ENCODE measurements at regions not wholly inside any gene's neighbourhood (a gene's known extent, or its start where the extent isn't known, plus 50 kb on each side); places are given as distances from the start of the nearest gene placed in this dataset.
"Not testable (repeated sequence)": the region's sequence is repeated elsewhere in the genome, so short reads cannot be mapped to it uniquely, and the experiment has no call there.

DNA sequence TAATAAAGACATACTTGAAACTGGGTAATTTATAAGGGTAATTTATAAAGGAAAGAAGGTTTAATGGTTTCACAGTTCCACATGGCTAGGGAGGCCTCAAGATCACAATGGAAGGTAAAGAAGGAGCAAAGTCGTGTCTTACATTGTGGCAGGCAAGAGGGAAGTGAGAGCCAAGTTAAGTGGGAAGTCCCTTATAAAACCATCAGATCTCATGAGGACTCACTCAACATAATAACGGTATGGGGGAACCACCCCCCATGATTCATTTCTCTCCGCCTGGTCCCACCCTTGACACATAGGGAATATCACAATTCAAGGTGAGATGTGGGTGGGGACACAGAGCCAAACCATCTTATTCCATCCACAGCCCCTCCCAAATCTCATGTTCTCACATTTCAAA lies 76.8 kb upstream of the ZNF678 start:
- Histone ChIP-seq H3K14ac (ENCODE audit: low read length in 2 of 2) (no peak overlapping the region), H3K9me3 (ENCODE audit: control insufficient read depth, low read length) (no peaks in the 10 kb centered on the region), H2AK5ac (ENCODE audit: low read length, severe bottlenecking) (no peak overlapping the region), H2AFZ (ENCODE audit: low read depth, low read length) (no peak overlapping the region), H2BK5ac (ENCODE audit: low read depth, low read length, poor library complexity, severe bottlenecking) (no peak overlapping the region), H2BK120ac (ENCODE audit: low read depth, low read length) (no peak overlapping the region), H2BK15ac (ENCODE audit: low read depth, poor library complexity, severe bottlenecking) (no peak overlapping the region), H3K23ac (ENCODE audit: low read length in 2 of 2) (no peak overlapping the region), H3K27ac (ENCODE audit: low read length, poor library complexity, severe bottlenecking) (no peak overlapping the region), H3K9ac (ENCODE audit: low read length) (no peak overlapping the region), H3K18ac (ENCODE audit: low read depth in 1 of 2, low read length in 2 of 2) (no peak overlapping the region), H3K4ac (ENCODE audit: low read depth in 1 of 2, low read length in 2 of 2) (no peak overlapping the region), H3K4me2 (ENCODE audit: low read length, poor library complexity, severe bottlenecking) (no peak overlapping the region), H4K8ac (ENCODE audit: low read length) (no peak overlapping the region), H3K79me1 (replicated peaks; ENCODE audit: low read length, poor library complexity, severe bottlenecking) (no peaks in the 10 kb centered on the region), H3K36me3 (ENCODE audit: control insufficient read depth in 1 of 2, insufficient read depth in 2 of 2, low read depth in 1 of 2, low read length in 2 of 2) (no peaks in the 10 kb centered on the region), H2BK12ac (ENCODE audit: low read length in 2 of 2) (no peak overlapping the region), H4K91ac (ENCODE audit: low read length) (no peak overlapping the region), H3K4me1 (ENCODE audit: control insufficient read depth, insufficient read depth, low read depth, low read length) (no peaks in the 10 kb centered on the region), H3K4me3 (ENCODE audit: insufficient read depth in 1 of 2, low read depth in 1 of 2, low read length in 2 of 2) (no peak overlapping the region), H3K27me3 (ENCODE audit: control insufficient read depth in 1 of 2, insufficient read depth in 1 of 2, low read length in 2 of 2) (peaks cover 12 to 26% of the 10 kb centered on the region in 2 experiments)
- 73% methylated on average over 3 of the region's 3 CpGs for WGBS
- DNase-seq = no peak

DNA sequence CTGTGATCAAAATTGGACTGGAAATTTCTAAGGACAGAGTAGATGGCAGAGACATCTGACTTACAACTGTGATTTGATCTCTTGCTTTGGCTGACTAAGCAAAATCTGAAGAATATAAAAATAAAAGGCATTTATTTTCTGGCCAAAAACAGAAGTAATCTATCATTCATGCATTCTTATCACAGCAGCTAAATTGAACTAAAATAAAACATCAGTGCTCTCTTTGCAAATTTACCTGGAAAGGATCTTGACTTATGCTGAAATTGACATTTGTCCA lies 81.4 kb upstream of the ZNF678 start:
- DNase-seq = no peak
- Histone ChIP-seq H2AK5ac (ENCODE audit: low read length, severe bottlenecking) (no peak overlapping the region), H3K4ac (ENCODE audit: low read depth in 1 of 2, low read length in 2 of 2) (no peak overlapping the region), H3K9me3 (ENCODE audit: control insufficient read depth, low read length) (no peaks in the 10 kb centered on the region), H4K8ac (ENCODE audit: low read length) (no peak overlapping the region), H3K4me3 (ENCODE audit: insufficient read depth in 1 of 2, low read depth in 1 of 2, low read length in 2 of 2) (no peak overlapping the region), H3K27ac (ENCODE audit: low read length, poor library complexity, severe bottlenecking) (no peak overlapping the region), H2BK12ac (ENCODE audit: low read length in 2 of 2) (no peak overlapping the region), H2BK5ac (ENCODE audit: low read depth, low read length, poor library complexity, severe bottlenecking) (no peak overlapping the region), H2AFZ (ENCODE audit: low read depth, low read length) (no peak overlapping the region), H3K36me3 (ENCODE audit: control insufficient read depth in 1 of 2, insufficient read depth in 2 of 2, low read depth in 1 of 2, low read length in 2 of 2) (no peaks in the 10 kb centered on the region), H2BK15ac (ENCODE audit: low read depth, poor library complexity, severe bottlenecking) (no peak overlapping the region), H3K23ac (ENCODE audit: low read length in 2 of 2) (no peak overlapping the region), H3K14ac (ENCODE audit: low read length in 2 of 2) (no peak overlapping the region), H4K91ac (ENCODE audit: low read length) (no peak overlapping the region), H3K27me3 (ENCODE audit: control insufficient read depth in 1 of 2, insufficient read depth in 1 of 2, low read length in 2 of 2) (peaks cover 13 to 26% of the 10 kb centered on the region in 2 experiments), H3K18ac (ENCODE audit: low read depth in 1 of 2, low read length in 2 of 2) (no peak overlapping the region), H3K4me2 (ENCODE audit: low read length, poor library complexity, severe bottlenecking) (no peak overlapping the region), H3K9ac (ENCODE audit: low read length) (no peak overlapping the region), H3K4me1 (ENCODE audit: control insufficient read depth, insufficient read depth, low read depth, low read length) (no peaks in the 10 kb centered on the region), H2BK120ac (ENCODE audit: low read depth, low read length) (no peak overlapping the region), H3K79me1 (replicated peaks; ENCODE audit: low read length, poor library complexity, severe bottlenecking) (no peaks in the 10 kb centered on the region)

- not testable (repeated sequence) for H4K8ac ChIP-seq (ENCODE audit: low read length); H3K27ac ChIP-seq (ENCODE audit: low read length, poor library complexity, severe bottlenecking); H3K4me2 ChIP-seq (ENCODE audit: low read length, poor library complexity, severe bottlenecking); H3K23ac ChIP-seq (ENCODE audit: low read length in 2 of 2); H3K9me3 ChIP-seq (ENCODE audit: control insufficient read depth, low read length); H2BK15ac ChIP-seq (ENCODE audit: low read depth, poor library complexity, severe bottlenecking); H3K36me3 ChIP-seq (ENCODE audit: control insufficient read depth in 1 of 2, insufficient read depth in 2 of 2, low read depth in 1 of 2, low read length in 2 of 2); H2AFZ ChIP-seq (ENCODE audit: low read depth, low read length); H2BK12ac ChIP-seq (ENCODE audit: low read length in 2 of 2); H3K79me1 ChIP-seq (replicated peaks; ENCODE audit: low read length, poor library complexity, severe bottlenecking); H2BK120ac ChIP-seq (ENCODE audit: low read depth, low read length); H3K4me1 ChIP-seq (ENCODE audit: control insufficient read depth, insufficient read depth, low read depth, low read length); H2BK5ac ChIP-seq (ENCODE audit: low read depth, low read length, poor library complexity, severe bottlenecking); H3K4ac ChIP-seq (ENCODE audit: low read depth in 1 of 2, low read length in 2 of 2); H3K9ac ChIP-seq (ENCODE audit: low read length); DNase-seq; H3K14ac ChIP-seq (ENCODE audit: low read length in 2 of 2); H2AK5ac ChIP-seq (ENCODE audit: low read length, severe bottlenecking); H3K18ac ChIP-seq (ENCODE audit: low read depth in 1 of 2, low read length in 2 of 2); H4K91ac ChIP-seq (ENCODE audit: low read length); H3K4me3 ChIP-seq (ENCODE audit: insufficient read depth in 1 of 2, low read depth in 1 of 2, low read length in 2 of 2)
- WGBS = 32% methylated on average over 5 of the region's 5 CpGs
- H3K27me3 ChIP-seq (ENCODE audit: control insufficient read depth in 1 of 2, insufficient read depth in 1 of 2, low read length in 2 of 2) = peaks cover 15 to 17% of the 10 kb centered on the region in 2 experiments
Measured at GRCh38 chr1:227474072-227474471, 89.3 kb upstream of the ZNF678 start.

- no peak overlapping the region for H2AFZ ChIP-seq (ENCODE audit: low read depth, low read length)
- H3K27me3 ChIP-seq (ENCODE audit: control insufficient read depth in 1 of 2, insufficient read depth in 1 of 2, low read length in 2 of 2) = peaks cover 15 to 20% of the 10 kb centered on the region in 2 experiments
- WGBS = 80% methylated on average over 1 of the region's 1 CpG
- H3K4me1 ChIP-seq (ENCODE audit: control insufficient read depth, insufficient read depth, low read depth, low read length) = no peaks in the 10 kb centered on the region
- no peak overlapping the region for H3K14ac ChIP-seq (ENCODE audit: low read length in 2 of 2)
- H3K79me1 ChIP-seq (replicated peaks; ENCODE audit: low read length, poor library complexity, severe bottlenecking) = no peaks in the 10 kb centered on the region
- H2BK15ac ChIP-seq (ENCODE audit: low read depth, poor library complexity, severe bottlenecking) = no peak overlapping the region
- H3K18ac ChIP-seq (ENCODE audit: low read depth in 1 of 2, low read length in 2 of 2) = no peak overlapping the region
- H3K36me3 ChIP-seq (ENCODE audit: control insufficient read depth in 1 of 2, insufficient read depth in 2 of 2, low read depth in 1 of 2, low read length in 2 of 2) = no peaks in the 10 kb centered on the region
- no peak overlapping the region for H3K4me2 ChIP-seq (ENCODE audit: low read length, poor library complexity, severe bottlenecking)
- peaks cover 10% of the 10 kb centered on the region for H3K9me3 ChIP-seq (ENCODE audit: control insufficient read depth, low read length)
- no peak overlapping the region for H4K8ac ChIP-seq (ENCODE audit: low read length)
- DNase-seq = no peak
- H4K91ac ChIP-seq (ENCODE audit: low read length) = no peak overlapping the region
- no peak overlapping the region for H2BK120ac ChIP-seq (ENCODE audit: low read depth, low read length)
- no peak overlapping the region for H3K23ac ChIP-seq (ENCODE audit: low read length in 2 of 2)
- H3K27ac ChIP-seq (ENCODE audit: low read length, poor library complexity, severe bottlenecking) = no peak overlapping the region
- no peak overlapping the region for H3K4me3 ChIP-seq (ENCODE audit: insufficient read depth in 1 of 2, low read depth in 1 of 2, low read length in 2 of 2)
- H2AK5ac ChIP-seq (ENCODE audit: low read length, severe bottlenecking) = no peak overlapping the region
- H3K4ac ChIP-seq (ENCODE audit: low read depth in 1 of 2, low read length in 2 of 2) = no peak overlapping the region
- H2BK12ac ChIP-seq (ENCODE audit: low read length in 2 of 2) = no peak overlapping the region
- no peak overlapping the region for H2BK5ac ChIP-seq (ENCODE audit: low read depth, low read length, poor library complexity, severe bottlenecking)
- no peak overlapping the region for H3K9ac ChIP-seq (ENCODE audit: low read length)
Measured at GRCh38 chr1:227472772-227473171, 90.6 kb upstream of the ZNF678 start.
